ENCODE measurements at regions not wholly inside any gene's neighbourhood (a gene's known extent, or its start where the extent isn't known, plus 50 kb on each side); places are given as distances from the start of the nearest gene placed in this dataset.

DNA sequence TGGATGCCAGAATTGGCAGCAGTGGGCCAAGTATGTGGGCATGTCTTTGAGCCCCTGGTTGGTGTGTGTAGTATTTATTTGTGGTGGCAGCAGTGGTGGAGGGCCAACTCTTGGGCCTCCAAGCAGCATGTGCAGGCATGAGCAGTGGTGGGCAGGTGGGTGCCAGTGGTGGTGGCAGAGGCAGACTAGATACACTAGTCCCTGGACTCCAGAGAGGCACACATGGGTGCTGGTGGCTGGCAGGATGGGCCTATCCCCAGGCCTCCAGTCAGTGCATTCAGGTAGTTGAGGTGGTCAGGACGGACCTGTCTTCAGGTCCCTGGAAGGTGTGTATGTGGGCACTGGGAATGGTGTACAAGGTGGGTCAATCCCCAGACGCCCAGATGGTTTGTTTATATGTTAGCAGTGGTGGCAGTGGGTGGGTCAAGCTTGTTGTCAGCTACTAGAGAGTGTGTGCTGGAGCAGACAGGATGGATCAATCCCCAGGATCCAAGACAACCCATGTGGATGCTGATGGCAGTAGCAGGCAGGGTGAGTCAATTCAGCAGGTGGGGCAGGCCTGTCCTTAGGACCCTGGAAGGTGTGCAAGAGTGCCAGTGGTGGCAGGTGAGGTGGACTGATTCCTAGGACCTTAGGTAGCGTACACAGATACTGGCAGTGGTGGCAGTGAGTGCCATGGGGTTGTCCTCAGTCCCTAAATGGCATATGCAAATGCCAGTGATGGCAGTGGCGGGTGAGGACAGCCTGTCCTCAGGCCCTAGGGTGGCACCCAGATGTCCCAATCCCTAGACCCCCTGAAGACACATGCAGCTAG is 294.3 kb downstream of the RPS24 start:
- H3K36me3 Mint-ChIP-seq: peaks cover 10% of the 10 kb centered on the region
- H3K27me3 Mint-ChIP-seq: peaks cover 4% of the 10 kb centered on the region
- H3K4me3 Mint-ChIP-seq: no peak overlapping the region
- H3K4me1 Mint-ChIP-seq: no peaks in the 10 kb centered on the region
- H3K9me3 Mint-ChIP-seq: peaks cover 28% of the 10 kb centered on the region
- peak overlapping the region; percentile 48 for H3K27ac Mint-ChIP-seq

DNA sequence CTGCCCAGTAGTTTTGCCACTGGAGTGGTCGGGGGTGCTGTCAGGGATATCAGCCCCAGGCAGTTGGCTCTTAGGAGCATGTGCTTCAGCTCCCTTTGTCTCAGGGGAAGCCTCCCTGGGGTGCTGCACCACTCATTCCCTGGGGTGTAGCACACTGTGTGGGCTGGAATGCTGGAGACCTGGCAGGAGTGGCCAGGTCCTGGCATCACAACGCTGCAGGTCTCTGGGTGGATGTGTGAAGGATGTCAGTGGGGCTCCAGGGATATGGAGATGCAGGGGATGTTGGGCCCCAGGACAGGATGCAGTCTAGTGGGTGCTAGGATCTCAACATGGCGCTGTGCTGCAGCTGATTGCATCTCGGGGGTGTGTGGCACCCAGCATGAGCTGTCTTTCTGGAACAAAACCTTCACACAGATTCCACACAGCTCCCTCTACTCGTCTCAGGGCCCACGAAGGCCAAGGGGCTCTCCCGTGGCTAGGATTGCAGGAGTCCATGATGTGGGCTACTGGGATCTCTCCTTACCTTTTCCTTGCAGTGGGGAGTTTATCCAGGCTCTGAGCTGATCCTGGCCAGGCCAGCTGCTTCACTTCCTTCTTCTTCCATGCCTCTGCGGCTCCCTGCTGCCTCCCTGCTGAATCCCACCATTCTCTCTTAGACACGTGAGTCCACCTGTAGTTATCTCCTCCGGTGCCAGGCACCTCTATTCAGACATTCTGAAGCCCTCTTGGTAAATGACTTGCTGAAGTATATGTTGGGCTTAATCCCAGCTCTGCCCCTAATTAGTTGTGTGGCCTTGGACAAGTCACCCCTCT is 295.1 kb downstream of the RPS24 start:
- no peak overlapping the region for H3K4me3 Mint-ChIP-seq
- peaks cover 10% of the 10 kb centered on the region for H3K36me3 Mint-ChIP-seq
- H3K9me3 Mint-ChIP-seq: peaks cover 28% of the 10 kb centered on the region
- H3K27ac Mint-ChIP-seq: no peak overlapping the region
- peaks cover 4% of the 10 kb centered on the region for H3K27me3 Mint-ChIP-seq
- H3K4me1 Mint-ChIP-seq: no peaks in the 10 kb centered on the region

DNA sequence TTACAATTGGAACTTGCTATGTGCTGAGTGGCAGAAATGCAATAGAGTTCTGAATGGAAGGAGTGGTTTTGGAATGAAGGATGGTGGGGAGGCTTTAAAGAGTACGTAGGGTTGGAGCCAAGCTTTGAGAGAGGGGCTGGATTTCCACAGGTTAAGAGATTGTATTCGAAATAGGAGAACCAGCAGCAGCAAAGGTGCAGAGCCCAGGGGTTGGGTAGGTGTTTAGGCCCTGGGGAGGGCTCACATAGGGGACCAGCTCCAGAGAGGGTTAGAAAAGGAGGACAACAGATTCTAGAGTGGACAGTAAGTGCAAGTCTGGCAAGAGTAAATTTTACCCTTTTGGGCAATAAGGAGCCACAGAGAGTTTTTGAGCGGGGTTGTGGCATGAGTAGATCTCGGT is 297.2 kb downstream of the RPS24 start:
- Mint-ChIP-seq H3K4me3 (no peak overlapping the region), H3K4me1 (no peaks in the 10 kb centered on the region)

DNA sequence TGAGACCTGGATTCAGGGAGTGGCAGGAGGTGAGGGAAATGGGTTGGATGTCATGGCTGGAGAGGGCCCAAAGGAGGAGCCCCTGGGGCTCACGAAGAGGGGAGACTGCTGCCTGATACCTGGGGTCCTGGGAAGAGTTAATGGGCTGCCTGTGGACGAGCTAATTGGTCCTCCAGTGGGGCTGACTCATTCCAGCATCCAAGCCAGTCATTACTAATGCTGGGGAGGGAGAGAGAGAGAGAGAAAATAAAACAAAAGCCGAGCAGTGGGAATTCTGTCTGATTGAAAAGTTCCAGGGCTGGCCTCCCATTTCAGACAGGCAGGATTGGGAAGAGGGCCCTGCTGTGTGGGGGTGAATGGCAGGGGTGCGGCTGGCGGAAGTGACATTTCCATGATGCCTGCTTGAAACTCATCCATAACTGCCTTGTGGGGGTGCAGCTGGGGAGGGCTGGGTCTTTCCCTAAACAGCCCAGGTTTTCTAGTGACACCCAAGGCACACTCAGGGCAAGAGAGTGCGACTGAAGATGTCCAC is 297.8 kb downstream of the RPS24 start:
- H3K9me3 Mint-ChIP-seq: peaks cover 12% of the 10 kb centered on the region
- H3K27ac Mint-ChIP-seq: peak overlapping the region; percentile 6

More for the DNA sequence above, 297.2 kb downstream of the RPS24 start:
- H3K9me3 Mint-ChIP-seq: peaks cover 15% of the 10 kb centered on the region
- H3K36me3 Mint-ChIP-seq: peaks cover 6% of the 10 kb centered on the region
- H3K27ac Mint-ChIP-seq: no peak overlapping the region
- H3K27me3 Mint-ChIP-seq: peaks cover 4% of the 10 kb centered on the region

DNA sequence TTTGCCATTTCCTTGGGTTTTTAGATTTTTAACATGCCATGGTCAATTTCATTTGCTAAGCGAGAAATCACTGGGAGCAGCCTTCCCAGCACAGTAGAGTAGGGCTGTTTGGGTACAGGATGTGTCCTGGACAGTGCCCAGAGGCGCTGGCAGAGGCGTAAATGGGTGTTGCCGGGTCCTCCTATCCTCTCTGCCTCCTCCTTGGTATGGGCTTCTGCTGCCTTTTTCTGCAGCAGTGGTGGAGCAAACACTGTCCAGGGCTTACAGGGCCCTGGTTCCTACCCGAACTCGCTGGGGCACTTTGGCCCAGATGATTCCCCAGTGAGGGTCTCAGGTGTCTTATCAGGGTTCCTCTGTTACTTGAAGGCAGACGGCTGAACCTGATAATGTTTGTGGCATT is 298.3 kb downstream of the RPS24 start:
- Mint-ChIP-seq H3K36me3 (no peaks in the 10 kb centered on the region), H3K27ac (no peak overlapping the region), H3K4me1 (no peaks in the 10 kb centered on the region), H3K9me3 (peaks cover 8% of the 10 kb centered on the region), H3K27me3 (no peaks in the 10 kb centered on the region), H3K4me3 (no peak overlapping the region)

More for the DNA sequence above, 297.8 kb downstream of the RPS24 start:
- peaks cover 2% of the 10 kb centered on the region for H3K36me3 Mint-ChIP-seq
- peaks cover 2% of the 10 kb centered on the region for H3K27me3 Mint-ChIP-seq
- no peaks in the 10 kb centered on the region for H3K4me1 Mint-ChIP-seq
- H3K4me3 Mint-ChIP-seq: no peak overlapping the region

DNA sequence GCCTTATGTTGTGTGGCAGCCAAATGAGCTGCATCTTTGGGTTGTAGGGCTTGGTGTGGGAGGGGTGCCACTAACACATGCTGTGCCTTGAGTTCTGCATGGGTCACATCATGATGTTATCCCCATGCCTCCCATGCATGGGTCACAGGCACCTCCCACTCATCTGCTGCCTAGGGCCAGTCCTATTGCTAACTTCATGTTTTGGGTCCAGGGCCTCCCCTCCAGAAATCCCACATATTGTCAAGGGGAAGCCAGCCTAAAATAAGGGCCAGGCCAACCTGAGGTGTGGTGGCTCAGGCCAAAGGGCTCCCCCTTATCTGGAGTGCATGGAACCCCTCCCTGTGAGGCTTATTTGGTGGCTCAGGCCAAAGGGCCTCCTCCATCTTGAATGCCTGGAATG is 299.0 kb downstream of the RPS24 start:
- Mint-ChIP-seq H3K27ac (no peak overlapping the region), H3K27me3 (no peaks in the 10 kb centered on the region), H3K4me3 (no peak overlapping the region), H3K9me3 (peaks cover 2% of the 10 kb centered on the region), H3K36me3 (no peaks in the 10 kb centered on the region), H3K4me1 (no peaks in the 10 kb centered on the region)

DNA sequence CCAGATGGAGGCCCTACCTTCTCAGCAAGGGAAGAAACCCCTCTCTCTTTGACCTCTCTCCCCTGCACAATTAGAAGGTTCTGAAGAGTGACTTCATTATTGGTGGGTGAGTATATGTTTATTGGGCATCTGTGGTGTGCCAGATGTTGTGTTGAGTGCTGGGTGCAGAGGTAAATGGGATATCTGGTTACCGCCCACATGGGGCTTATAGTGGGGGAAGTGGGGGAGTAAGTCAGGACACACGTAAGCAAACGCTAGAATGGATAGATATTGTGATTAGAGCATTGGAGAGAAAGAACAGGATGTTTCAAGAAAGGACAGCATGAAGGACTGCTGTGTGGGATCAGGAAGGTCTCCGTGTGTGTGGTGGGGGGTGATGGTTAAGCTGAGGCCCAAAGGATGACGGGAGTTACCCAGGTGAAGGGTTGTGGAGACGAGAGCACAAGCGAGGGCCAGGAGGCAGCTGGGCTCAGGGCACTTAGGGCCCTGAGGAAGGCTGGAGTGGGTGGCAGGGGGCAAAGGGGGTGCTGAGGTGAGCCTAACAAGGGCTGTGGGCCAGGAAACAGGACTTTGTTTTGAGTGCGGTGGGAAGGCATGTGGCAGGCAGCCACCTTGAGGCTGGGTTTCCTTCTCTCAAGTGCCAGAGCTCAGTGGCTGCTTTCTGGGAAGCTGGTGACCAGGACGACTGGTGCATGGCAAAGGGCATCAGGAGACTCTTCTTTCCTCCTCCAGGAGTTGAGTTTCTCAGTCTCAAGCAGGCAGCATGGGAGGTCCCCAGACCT is 299.9 kb downstream of the RPS24 start:
- Mint-ChIP-seq H3K27ac (no peak overlapping the region), H3K9me3 (no peaks in the 10 kb centered on the region), H3K4me1 (no peaks in the 10 kb centered on the region), H3K36me3 (no peaks in the 10 kb centered on the region), H3K4me3 (no peak overlapping the region), H3K27me3 (no peaks in the 10 kb centered on the region)

DNA sequence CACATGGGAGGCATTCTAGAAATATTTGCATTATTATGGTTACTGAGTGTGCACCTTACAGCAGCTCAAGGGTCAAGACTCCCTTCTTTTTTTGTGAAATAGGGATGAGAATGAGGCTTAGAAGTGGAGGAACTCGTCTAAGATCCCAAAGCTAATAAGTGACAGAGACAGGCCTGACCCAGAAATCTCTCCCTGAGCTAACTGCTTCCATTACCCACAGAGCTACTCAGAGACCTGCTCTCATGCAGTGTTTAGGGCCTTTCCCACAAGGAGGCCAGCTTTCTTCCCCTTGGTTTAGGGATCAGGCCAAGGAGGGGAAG is 301.7 kb downstream of the RPS24 start:
- no peak overlapping the region for H3K27ac Mint-ChIP-seq
- H3K36me3 Mint-ChIP-seq: no peaks in the 10 kb centered on the region
- no peaks in the 10 kb centered on the region for H3K4me1 Mint-ChIP-seq
- H3K9me3 Mint-ChIP-seq: no peaks in the 10 kb centered on the region
- H3K4me3 Mint-ChIP-seq: no peak overlapping the region
- H3K27me3 Mint-ChIP-seq: no peaks in the 10 kb centered on the region

DNA sequence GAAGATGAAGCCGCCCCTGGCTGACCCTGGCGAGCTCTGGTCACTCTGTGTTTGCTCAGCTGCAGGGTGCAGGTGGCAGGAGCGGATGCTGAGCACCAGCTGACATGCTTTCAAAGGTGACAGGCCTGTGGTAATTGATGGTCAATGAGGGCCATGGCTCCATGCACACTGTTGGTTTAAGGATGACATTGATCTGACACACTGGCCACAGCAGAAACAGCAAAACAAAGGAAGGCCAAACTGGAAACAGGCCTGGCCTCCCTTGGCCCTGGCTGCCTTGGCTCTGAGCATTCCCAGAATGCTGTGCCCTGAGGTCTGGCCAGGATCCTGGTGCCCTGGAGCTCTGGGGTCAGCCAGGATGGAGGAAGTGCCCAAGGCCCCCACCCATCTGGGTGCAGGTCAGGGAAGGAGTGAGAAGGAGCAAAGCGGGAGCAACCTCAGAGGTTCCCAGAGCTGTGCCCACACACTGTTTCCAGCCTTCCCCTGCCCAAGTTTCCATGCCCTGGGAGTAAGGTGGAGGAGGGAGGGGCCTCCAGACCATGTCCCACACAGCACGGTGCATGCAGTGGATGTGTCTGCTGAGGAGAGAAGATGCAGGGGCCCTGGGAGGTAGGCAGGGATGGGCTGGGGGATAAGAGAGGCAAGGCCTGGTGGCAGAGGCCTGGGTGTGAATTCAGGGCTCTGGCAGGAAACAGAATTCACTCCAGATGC is 302.2 kb downstream of the RPS24 start:
- no peaks in the 10 kb centered on the region for H3K36me3 Mint-ChIP-seq
- H3K27me3 Mint-ChIP-seq: no peaks in the 10 kb centered on the region
- no peaks in the 10 kb centered on the region for H3K4me1 Mint-ChIP-seq
- no peaks in the 10 kb centered on the region for H3K9me3 Mint-ChIP-seq
- no peak overlapping the region for H3K27ac Mint-ChIP-seq
- no peak overlapping the region for H3K4me3 Mint-ChIP-seq

DNA sequence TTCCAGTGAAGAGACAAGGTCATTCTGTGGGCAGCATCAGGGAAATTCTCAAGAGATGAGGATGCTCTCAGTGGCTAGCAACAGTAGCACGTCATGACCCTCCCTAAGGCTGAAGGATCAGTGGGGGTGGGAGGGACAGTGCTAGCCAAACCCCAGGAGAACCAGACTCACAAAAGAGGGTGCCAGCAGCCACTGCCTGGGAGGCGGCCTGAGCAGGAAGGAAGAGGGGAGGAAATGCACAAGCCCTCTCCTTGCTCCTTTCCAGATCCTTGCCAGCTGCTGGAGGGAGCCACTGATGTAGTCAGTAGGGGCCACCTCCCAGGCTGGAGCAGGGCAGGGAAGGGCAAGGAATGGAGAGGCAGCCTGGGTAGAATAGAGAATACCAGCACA is 302.7 kb downstream of the RPS24 start:
- Mint-ChIP-seq H3K36me3 (no peaks in the 10 kb centered on the region), H3K9me3 (no peaks in the 10 kb centered on the region), H3K4me3 (no peak overlapping the region), H3K27ac (no peak overlapping the region), H3K27me3 (no peaks in the 10 kb centered on the region), H3K4me1 (no peaks in the 10 kb centered on the region)

DNA sequence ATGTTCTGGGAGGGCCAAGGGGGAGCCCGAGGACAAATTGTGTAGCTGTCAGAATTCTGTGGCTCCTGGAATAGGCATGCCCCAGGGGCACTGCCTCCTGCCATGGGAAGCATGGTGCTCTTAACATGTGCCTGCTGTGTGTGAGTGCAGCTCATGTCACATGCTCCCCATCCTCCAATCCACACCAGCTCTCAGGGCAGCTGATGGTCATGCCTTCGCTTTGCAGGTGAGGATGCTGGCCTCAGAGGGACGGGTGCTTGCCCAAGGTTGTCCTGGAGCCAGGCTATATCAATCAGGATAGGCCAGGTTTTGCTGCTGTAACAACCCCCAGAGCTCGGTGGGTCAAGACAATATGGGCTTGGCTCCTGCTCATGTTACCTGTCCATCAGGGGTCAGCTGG is 303.4 kb downstream of the RPS24 start:
- Mint-ChIP-seq H3K27me3 (no peaks in the 10 kb centered on the region), H3K36me3 (no peaks in the 10 kb centered on the region), H3K4me1 (no peaks in the 10 kb centered on the region), H3K9me3 (no peaks in the 10 kb centered on the region), H3K27ac (no peak overlapping the region), H3K4me3 (no peak overlapping the region)

DNA sequence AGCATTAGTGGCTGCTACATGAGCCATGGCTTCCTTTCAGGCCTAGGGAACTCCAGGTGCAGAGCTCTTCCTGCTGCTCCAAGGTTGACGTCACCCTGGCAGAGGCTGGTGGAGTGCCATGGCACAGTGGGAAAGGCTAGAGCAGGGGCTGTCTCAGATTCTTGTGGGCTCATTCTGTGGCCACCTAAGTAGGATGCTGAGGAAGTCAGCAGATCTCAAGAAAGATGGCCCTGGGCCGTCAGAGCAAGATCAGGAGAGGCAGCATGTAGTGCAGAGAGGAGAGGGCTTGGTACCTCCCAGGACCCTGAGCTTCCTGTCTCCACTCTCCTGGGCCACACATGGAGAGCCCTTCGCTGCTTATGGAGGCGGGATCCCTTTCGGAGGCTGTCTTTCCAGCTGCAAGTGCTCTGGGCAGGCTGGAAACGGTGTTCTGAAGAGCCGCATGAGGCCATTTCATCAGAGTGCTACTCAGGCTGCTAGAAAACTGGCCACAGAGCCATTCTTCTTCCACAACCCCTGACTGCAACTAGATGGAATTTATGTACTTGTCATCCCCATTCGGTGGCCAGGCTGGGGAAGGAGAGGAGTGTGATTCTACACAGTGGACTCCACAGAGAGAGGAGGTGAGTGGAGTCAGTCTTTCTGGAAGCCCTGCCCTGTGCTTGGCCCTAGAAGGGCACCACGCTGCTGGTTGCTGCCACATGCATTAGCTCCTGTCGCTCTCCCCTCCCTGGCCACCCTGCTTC is 304.2 kb downstream of the RPS24 start:
- no peak overlapping the region for H3K4me3 Mint-ChIP-seq
- H3K27ac Mint-ChIP-seq: no peak overlapping the region
- no peaks in the 10 kb centered on the region for H3K4me1 Mint-ChIP-seq
- no peaks in the 10 kb centered on the region for H3K9me3 Mint-ChIP-seq
- H3K36me3 Mint-ChIP-seq: no peaks in the 10 kb centered on the region
- no peaks in the 10 kb centered on the region for H3K27me3 Mint-ChIP-seq

DNA sequence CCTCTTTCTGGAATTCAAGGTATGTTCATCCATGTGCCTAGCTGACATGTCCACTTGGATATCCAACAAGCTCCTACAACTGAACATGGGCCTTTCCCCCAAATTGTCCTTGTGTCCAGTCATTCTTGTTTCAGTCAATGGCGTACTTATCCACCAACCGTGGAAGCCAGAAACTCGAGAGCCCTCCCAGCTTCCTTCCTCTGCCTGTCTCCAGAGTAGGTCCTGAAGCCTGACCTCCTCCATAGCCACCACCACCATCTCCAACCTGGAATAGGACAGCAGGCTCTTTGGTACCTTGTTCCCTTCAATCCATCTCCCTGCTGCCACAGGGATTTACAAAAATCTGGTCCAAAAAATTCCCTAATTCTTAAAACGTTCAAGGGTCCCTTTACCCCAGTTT is 305.1 kb downstream of the RPS24 start:
- Mint-ChIP-seq H3K4me3 (no peak overlapping the region), H3K27ac (no peak overlapping the region), H3K9me3 (no peaks in the 10 kb centered on the region), H3K27me3 (no peaks in the 10 kb centered on the region), H3K36me3 (no peaks in the 10 kb centered on the region), H3K4me1 (no peaks in the 10 kb centered on the region)

DNA sequence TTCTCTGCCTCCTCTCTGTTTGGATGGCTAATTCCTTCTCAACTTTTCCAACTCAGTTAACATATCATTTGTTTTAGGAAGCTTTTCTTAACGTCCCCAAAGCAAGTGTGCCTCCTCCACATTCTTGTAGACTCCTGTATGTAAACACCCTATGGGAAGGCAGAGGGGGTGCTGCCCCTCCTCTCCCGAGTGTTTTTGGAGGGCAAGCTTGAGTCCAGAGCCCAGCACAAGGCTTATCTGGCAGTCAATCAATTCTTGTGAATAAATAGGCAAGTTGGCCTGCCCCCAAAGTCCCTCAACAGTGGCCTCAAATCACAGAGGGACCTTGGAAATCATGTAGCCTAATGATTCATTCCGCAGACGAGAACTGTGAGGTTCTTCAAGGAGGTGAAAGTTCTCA is 305.6 kb downstream of the RPS24 start:
- H3K27ac Mint-ChIP-seq: no peak overlapping the region
- no peaks in the 10 kb centered on the region for H3K36me3 Mint-ChIP-seq
- no peaks in the 10 kb centered on the region for H3K27me3 Mint-ChIP-seq
- no peaks in the 10 kb centered on the region for H3K4me1 Mint-ChIP-seq
- H3K9me3 Mint-ChIP-seq: no peaks in the 10 kb centered on the region
- H3K4me3 Mint-ChIP-seq: no peak overlapping the region

Measured in activated naive CD4-positive, alpha-beta T cell treated with anti-CD3 and anti-CD28 coated beads, Interleukin-2, amount 50 U/mL, for 24 hours (primary cell).